Thyroid gland (tissue), 4 donors: ENCODE measurements at regions not wholly inside any gene's neighbourhood (a gene's known extent, or its start where the extent isn't known, plus 50 kb on each side); places are given as distances from the start of the nearest gene placed in this dataset.

Experiments used
- CTCF ChIP-seq, 6 experiments: fragments of 200-600 bp in 3 of 6; fragments of 450-650 bp in 3 of 6; sonication (generic) in 3 of 6; IDR thresholded peaks; one replicate each; pipeline ENCODE4 v1.5.1; 2016 to 2019; ENCODE audit warnings: antibody characterized with exemption in 6 of 6, mild to moderate bottlenecking in 2 of 6, inconsistent platforms in 1 of 6, moderate library complexity in 1 of 6
- POLR2A ChIP-seq, 2 donors: fragments of 450-650 bp; IDR thresholded peaks; one replicate each; pipeline ENCODE4 v1.6.1; 2017; ENCODE audit warnings: antibody characterized with exemption in 2 of 2, mild to moderate bottlenecking in 2 of 2, moderate library complexity in 1 of 2

GRCh38 chr4:62814510-62815047 is 1594.7 kb downstream of the TECRL start:
- TF ChIP-seq CTCF (IDR thresholded peaks at IDR 0.05) (no peak), POLR2A (IDR thresholded peaks at IDR 0.05) (no peak)
